Stimulated activated naive CD8-positive, alpha-beta T cell treated with anti-CD3 and anti-CD28 coated beads, Interleukin-15, amount 100 ng/mL, for 72 hours (primary cell): ENCODE measurements at regions not wholly inside any gene's neighbourhood (a gene's known extent, or its start where the extent isn't known, plus 50 kb on each side); places are given as distances from the start of the nearest gene placed in this dataset.

Source experiments
- ATAC-seq: fragments of 150-1000 bp; cut with Tn5 transposase; 2 replicates; pipeline ENCODE4 v1.10.0; 2021; ENCODE audit warnings: mild to moderate bottlenecking, moderate library complexity
- DNase-seq, 2 donors: peaks; one replicate each; pipeline ENCODE4 v3.0.0; 2021 to 2022
- H3K27ac Mint-ChIP-seq, 2 donors: one replicate each; pipeline ENCODE4 v1.8.0; 2022; ENCODE audit warnings: mild to moderate bottlenecking in 2 of 2, mixed read lengths in 2 of 2, moderate library complexity in 2 of 2
- H3K27me3 Mint-ChIP-seq: one replicate; pipeline ENCODE4 v1.8.0; 2022; ENCODE audit warnings: mixed read lengths
- H3K4me1 Mint-ChIP-seq: one replicate; pipeline ENCODE4 v1.8.0; 2022; ENCODE audit warnings: mild to moderate bottlenecking, mixed read lengths
- H3K4me3 Mint-ChIP-seq, 2 donors: one replicate each; pipeline ENCODE4 v1.8.0; 2022; ENCODE audit warnings: mild to moderate bottlenecking in 2 of 2, mixed read lengths in 2 of 2, moderate library complexity in 1 of 2
- H3K9me3 Mint-ChIP-seq, 2 donors: one replicate each; pipeline ENCODE4 v1.8.0; 2022; ENCODE audit warnings: mixed read lengths in 2 of 2

DNA sequence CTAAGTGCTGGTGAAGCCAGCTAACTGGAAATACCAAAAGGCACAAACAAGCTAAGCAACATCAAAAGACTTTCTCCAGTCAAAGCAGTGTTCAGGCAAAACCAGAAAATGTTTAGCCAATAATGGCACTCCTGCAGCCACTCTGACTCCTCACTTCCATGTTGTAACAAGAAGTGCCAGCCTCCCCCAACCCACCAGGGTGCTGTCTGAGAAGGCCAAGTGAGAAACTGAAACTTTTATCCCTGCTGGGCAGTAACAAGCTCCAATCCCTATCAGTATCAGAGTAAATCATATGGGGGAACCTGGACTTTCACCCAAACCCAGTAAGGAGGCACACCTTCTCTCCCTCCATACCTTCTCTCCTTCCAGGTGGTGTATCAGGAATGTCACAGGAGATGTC is 414.8 kb upstream of the NMUR2 start:
- H3K27ac Mint-ChIP-seq: no peak overlapping the region
- peaks cover 0 to 5% of the 10 kb centered on the region in 2 donors for H3K9me3 Mint-ChIP-seq
- H3K4me1 Mint-ChIP-seq: no peaks in the 10 kb centered on the region
- no peaks in the 10 kb centered on the region for H3K27me3 Mint-ChIP-seq
- no peak for DNase-seq
- ATAC-seq: no peak
- no peak overlapping the region for H3K4me3 Mint-ChIP-seq

DNA sequence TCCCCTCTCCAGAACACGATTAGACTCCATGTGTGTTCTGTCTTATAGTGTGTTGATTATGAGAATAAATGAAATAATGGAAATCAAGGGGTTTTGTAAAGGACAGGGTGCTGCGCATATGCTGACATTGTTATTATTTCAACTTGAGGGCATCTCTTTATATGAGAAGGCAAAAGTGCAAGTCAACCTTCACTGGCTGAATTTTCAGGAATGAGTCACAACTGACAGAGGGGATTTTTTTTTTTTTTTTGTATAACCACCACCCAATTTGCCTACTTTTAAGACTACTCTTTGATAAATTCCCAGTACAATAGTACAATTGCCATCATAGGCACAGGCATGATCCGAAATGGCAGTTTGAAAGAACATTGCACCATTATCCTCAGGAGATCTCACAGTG is 419.2 kb upstream of the NMUR2 start:
- H3K4me3 Mint-ChIP-seq: no peak overlapping the region
- H3K27me3 Mint-ChIP-seq: no peaks in the 10 kb centered on the region
- no peak for DNase-seq
- H3K27ac Mint-ChIP-seq: no peak overlapping the region
- no peaks in the 10 kb centered on the region for H3K4me1 Mint-ChIP-seq
- no peak for ATAC-seq
- peaks cover 16 to 17% of the 10 kb centered on the region in 2 donors for H3K9me3 Mint-ChIP-seq

DNA sequence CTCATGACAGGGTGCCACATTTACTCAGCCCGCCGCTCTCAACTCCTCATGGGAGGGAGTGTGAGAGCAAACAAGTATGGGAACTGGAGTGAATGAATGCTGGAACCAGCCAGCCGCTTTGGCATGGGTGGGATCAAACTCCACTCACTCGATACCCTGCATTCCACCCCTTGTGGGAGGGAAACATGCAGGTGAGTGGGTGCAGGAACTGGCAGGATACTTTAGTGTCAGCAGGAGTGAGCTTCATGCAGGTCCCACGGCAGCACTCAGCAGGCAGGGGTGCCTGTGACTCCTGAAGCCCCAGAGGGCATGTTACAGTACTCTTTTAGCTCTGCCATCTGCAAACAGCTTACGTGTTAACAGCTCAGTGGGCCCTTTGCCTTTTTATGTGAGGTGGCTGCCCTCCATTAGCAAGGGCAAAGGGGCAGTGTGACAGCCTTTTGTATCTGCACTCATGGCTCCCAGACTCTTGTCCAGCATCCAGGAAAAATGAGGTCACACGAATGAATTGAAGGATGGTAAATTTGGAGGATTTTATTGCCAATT is 433.2 kb upstream of the NMUR2 start:
- H3K4me1 Mint-ChIP-seq: no peaks in the 10 kb centered on the region
- H3K27me3 Mint-ChIP-seq: no peaks in the 10 kb centered on the region
- DNase-seq (no peak), ATAC-seq (no peak)
- H3K4me3 Mint-ChIP-seq: no peak overlapping the region
- H3K27ac Mint-ChIP-seq: no peak overlapping the region
- H3K9me3 Mint-ChIP-seq: no peaks in the 10 kb centered on the region

DNA sequence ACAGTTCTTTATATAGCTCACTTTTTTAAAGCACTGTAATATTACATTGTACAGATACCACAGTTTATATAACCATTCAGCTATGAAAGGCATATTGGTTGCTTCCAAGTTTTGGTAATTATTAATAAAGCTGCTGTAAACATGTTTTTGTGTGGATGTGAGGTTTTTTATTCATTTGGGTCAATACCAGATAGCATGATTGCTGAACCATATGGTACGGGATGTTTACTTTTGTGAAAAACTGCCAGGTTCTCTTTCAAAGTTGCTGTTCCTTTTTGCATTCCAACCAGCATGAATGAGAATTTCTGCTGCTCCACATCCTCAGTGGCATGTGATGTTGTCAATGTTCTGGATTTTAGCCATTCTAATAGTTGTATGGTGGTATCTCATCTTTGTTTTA is 439.6 kb upstream of the NMUR2 start:
- Mint-ChIP-seq H3K4me3 (no peak overlapping the region), H3K27ac (no peak overlapping the region), H3K4me1 (no peaks in the 10 kb centered on the region), H3K27me3 (no peaks in the 10 kb centered on the region), H3K9me3 (peaks cover 0 to 14% of the 10 kb centered on the region in 2 donors)
- ATAC-seq (no peak), DNase-seq (no peak)

DNA sequence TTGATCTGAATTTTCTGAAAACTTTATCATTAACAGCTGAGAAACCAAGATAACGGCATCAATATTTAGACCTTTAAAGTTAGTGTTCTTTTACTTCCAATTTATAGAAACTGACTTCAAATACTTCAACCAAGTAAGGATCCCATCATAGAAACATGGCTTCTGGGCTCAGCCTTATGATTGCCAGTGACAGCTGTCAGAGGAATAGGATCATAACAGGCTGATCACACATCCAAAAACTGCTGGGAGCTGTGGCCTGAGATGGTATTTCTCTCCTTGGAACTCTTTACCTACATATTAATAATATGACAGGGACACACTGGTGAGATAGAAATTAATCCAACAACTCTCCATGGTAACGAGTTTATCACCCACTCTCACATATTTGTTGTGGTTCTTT is 448.3 kb upstream of the NMUR2 start:
- Mint-ChIP-seq H3K4me3 (no peak overlapping the region), H3K4me1 (no peaks in the 10 kb centered on the region), H3K9me3 (peaks cover 0 to 4% of the 10 kb centered on the region in 2 donors), H3K27me3 (no peaks in the 10 kb centered on the region), H3K27ac (no peak overlapping the region)
- ATAC-seq: no peak
- DNase-seq: no peak

DNA sequence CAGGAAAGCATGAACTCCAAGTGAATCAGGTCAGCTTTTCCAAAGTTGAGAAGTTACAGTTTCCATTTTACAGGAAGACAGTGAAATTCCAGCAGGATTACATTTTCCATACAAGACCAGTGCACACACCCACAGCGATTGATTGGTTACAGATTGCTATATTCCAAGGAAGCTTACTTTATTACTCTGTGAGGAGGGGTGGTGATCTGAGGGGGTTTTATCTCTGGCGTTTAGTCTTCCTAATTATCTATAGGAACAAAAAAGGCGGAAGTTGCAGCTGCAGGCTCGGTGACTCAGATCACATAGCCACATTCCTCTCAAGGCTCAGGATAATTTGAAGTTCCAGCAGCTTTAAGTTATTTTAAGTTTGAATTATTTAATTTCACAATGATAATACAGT is 450.4 kb upstream of the NMUR2 start:
- no peak for ATAC-seq
- Mint-ChIP-seq H3K27me3 (no peaks in the 10 kb centered on the region), H3K4me3 (no peak overlapping the region), H3K27ac (no peak overlapping the region), H3K9me3 (peaks cover 0 to 5% of the 10 kb centered on the region in 2 donors), H3K4me1 (no peaks in the 10 kb centered on the region)
- no peak for DNase-seq

DNA sequence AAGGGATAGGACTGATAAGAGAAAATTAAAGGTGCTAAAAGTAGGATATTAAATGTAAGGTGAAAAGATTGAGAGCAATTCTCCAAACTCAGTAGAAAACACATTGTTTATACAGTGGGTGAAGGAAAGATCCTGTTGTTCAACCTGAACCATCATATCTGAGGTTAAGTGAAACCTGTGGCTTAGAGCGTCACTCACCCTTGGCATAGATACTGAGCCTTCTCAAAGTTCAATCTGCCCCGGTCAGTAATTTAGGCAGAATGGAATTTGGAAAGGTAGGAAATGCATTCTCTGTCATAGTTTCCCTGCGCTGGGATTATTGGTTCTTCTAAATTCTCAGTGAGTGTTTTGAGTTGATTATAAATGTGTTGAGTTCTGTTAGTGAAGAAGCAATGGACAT is 456.2 kb upstream of the NMUR2 start:
- no peaks in the 10 kb centered on the region for H3K4me1 Mint-ChIP-seq

DNA sequence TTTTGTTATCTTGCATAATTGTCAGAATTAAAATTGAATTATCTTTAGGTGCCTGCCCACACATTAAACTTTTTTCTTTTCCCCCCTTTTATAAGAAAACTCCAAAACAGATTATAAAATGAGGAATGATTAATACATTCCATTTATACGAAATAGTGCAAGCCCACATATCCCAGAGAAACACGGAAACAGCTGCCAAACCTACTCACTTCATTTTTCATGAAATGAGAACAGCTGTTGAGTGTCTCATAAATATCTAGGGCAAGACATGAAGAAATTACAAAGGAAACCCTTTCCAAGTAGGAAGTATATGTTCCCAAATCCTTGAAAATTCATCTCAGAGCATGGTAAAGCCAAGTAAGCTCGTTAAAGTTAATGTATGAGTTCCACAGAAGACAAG is 459.4 kb upstream of the NMUR2 start:
- no peaks in the 10 kb centered on the region for H3K27me3 Mint-ChIP-seq
- ATAC-seq: no peak
- H3K4me3 Mint-ChIP-seq: no peak overlapping the region
- peaks cover 0 to 15% of the 10 kb centered on the region in 2 donors for H3K9me3 Mint-ChIP-seq
- no peaks in the 10 kb centered on the region for H3K4me1 Mint-ChIP-seq
- no peak overlapping the region for H3K27ac Mint-ChIP-seq
- DNase-seq: no peak

More for the DNA sequence above, 456.2 kb upstream of the NMUR2 start:
- H3K27ac Mint-ChIP-seq: no peak overlapping the region
- H3K27me3 Mint-ChIP-seq: no peaks in the 10 kb centered on the region
- no peak for DNase-seq
- no peak overlapping the region for H3K4me3 Mint-ChIP-seq
- peaks cover 0 to 15% of the 10 kb centered on the region in 2 donors for H3K9me3 Mint-ChIP-seq
- ATAC-seq: no peak

DNA sequence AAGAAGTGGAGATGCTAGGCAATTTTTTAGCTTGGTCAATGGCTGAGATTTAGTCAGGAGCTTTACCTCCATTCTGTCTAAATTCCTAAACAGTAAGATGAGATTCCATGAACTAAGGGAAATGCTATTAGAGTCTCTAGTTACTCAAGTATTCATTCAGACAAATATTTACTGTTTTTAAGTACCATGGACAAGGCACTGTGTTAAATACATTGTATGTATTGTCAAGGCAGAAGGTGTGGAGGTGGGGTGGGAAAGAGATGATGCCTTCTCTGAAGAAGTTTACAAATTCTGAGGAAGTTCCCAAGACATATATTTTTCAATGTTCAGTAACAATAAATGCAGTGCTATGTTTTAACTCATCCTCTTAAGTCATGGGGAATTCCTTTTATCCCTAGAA is 459.9 kb upstream of the NMUR2 start:
- ATAC-seq (no peak), DNase-seq (no peak)
- H3K27ac Mint-ChIP-seq: no peak overlapping the region
- peaks cover 0 to 10% of the 10 kb centered on the region in 2 donors for H3K9me3 Mint-ChIP-seq
- H3K4me3 Mint-ChIP-seq: no peak overlapping the region
- no peaks in the 10 kb centered on the region for H3K27me3 Mint-ChIP-seq
- no peaks in the 10 kb centered on the region for H3K4me1 Mint-ChIP-seq

DNA sequence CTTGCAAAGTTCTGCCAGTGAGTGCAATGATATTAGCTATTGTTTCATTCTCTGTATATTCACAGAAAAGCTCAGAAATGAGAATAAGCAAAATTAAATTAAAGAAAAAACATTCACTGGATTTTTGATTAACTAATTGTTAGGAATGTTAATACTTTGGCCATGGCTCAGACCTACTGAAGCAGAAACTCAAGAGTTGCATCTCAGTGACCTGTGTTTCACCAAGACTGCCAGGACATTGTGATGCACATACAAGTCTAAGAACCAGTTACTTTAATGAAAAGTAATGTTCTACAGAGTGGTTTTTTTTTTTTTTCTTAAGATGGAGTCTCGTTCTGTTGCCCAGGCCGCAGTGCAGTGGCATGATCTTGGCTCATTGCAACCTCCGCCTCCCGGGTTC is 464.9 kb upstream of the NMUR2 start:
- Mint-ChIP-seq H3K27ac (no peak overlapping the region), H3K4me3 (no peak overlapping the region), H3K4me1 (no peaks in the 10 kb centered on the region), H3K9me3 (no peaks in the 10 kb centered on the region), H3K27me3 (no peaks in the 10 kb centered on the region)
- ATAC-seq (no peak), DNase-seq (no peak)

DNA sequence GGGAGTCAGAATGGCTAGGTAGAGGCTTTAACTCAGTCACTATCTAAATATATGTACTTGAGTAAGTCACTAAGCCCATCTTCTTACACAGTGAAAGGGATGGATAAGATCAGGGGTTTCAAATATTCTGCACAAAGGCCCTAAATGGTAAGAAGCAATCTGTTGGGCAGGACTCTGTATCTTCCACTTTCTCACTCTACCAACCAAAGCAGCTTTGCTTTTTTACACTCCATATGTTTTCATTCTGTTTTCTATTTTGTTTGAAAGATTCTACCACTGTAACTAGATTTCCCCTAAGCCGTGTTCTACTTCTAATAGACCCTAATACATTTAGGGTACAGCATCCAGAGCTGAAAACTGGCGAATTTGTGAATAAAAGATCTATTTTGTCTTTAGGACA is 477.5 kb upstream of the NMUR2 start:
- H3K27ac Mint-ChIP-seq: no peak overlapping the region
- DNase-seq: no peak
- no peak overlapping the region for H3K4me3 Mint-ChIP-seq
- H3K27me3 Mint-ChIP-seq: no peaks in the 10 kb centered on the region
- H3K4me1 Mint-ChIP-seq: no peaks in the 10 kb centered on the region
- peaks cover 4 to 22% of the 10 kb centered on the region in 2 donors for H3K9me3 Mint-ChIP-seq
- no peak for ATAC-seq

DNA sequence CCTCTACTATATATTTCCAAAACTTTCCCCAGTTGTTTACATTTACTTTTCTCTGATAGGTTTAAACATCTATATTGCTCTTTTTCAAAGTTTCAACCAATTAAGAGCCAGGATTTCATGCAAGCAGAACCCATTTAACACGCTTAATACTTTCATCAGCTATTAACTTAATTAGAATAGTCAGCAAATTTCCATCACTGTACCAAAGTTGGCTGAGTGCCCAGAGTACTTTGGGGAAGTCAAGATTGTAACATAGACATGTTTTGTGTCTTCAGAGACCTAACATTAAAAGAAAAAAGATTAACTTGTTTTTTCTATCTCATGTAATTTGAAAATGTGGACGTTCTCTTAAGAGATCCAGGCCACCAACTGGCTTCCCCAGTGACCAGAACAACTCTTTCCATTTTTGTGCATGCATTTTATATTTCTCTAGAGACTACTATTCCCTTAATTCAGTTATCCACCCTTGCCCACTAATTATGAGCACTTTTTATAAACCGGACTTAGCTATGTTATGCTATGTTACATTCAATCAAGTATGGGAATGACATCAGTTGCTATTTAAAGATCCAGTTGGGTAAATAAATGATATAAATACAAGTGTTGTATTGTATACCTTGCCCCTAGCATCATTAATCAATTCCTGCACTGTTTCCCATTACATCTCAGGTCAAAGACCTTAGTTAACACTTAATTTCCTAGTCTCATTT is 478.1 kb upstream of the NMUR2 start:
- Mint-ChIP-seq H3K27me3 (no peaks in the 10 kb centered on the region), H3K4me1 (no peaks in the 10 kb centered on the region), H3K9me3 (peaks cover 4 to 22% of the 10 kb centered on the region in 2 donors), H3K4me3 (no peak overlapping the region), H3K27ac (no peak overlapping the region)
- no peak for ATAC-seq
- no peak for DNase-seq

DNA sequence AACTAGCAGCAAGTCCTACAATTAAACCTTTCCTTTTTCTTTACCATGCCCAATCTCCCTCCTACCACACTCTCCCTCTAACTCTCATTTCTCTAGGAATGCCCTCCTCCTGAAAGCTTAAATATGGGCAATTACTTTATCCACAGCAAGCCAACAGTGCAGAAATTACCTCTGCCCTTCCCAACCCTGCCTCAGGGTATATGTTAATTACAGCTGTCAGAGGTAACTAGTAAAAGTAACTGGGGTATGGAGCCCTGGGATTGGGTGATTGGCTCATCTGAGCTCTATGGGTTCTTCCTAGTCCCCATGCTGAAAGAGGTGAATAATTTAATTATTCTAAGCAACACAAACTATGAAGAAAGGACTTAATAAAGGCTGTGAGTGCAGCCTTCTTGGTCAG is 478.9 kb upstream of the NMUR2 start:
- Mint-ChIP-seq H3K27ac (no peak overlapping the region), H3K27me3 (no peaks in the 10 kb centered on the region), H3K4me1 (no peaks in the 10 kb centered on the region), H3K4me3 (no peak overlapping the region), H3K9me3 (peaks cover 4 to 22% of the 10 kb centered on the region in 2 donors)
- ATAC-seq: no peak
- no peak for DNase-seq

DNA sequence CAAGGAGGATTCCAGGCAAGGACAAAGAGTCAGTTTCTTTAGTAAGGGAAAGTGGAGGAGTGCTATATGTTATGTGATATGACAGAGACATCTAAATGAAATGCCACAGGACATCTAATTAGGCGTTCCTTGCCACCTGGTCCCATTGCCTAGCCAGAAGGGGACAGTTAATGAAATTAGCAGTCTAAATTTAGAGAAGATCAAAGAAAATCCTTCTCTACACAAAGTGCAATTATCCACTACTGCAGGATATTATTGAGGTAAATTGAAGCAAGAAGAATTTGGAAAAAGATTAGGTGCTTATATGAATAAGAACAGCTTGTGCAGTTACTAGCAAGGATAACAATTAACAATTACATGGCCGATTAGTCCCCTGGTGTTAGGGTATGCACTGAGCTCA is 495.3 kb upstream of the NMUR2 start:
- DNase-seq (no peak), ATAC-seq (no peak)
- no peak overlapping the region for H3K27ac Mint-ChIP-seq
- H3K9me3 Mint-ChIP-seq: peaks cover 5 to 6% of the 10 kb centered on the region in 2 donors
- no peaks in the 10 kb centered on the region for H3K4me1 Mint-ChIP-seq
- no peak overlapping the region for H3K4me3 Mint-ChIP-seq
- H3K27me3 Mint-ChIP-seq: no peaks in the 10 kb centered on the region

DNA sequence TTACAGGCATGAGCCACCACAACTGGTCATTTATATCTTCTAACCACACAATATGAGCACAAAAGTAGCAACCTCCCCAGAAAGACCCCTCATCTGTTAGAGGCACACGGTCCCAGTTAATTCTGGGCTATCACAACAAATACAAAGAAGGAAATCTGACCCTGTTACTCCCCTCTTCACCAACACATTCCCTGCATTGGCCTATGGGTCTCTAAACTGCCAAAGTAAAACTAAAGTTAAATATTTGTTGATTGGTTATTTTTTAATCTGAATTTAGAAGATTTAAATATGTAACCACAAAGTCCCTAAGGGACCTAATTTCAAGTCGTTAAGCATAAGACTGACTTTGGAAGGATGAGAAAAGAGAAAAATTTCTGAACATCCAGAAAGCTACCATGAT is 496.7 kb upstream of the NMUR2 start:
- H3K27ac Mint-ChIP-seq: no peak overlapping the region
- ATAC-seq (no peak), DNase-seq (no peak)
- H3K4me1 Mint-ChIP-seq: no peaks in the 10 kb centered on the region
- H3K9me3 Mint-ChIP-seq: peaks cover 0 to 5% of the 10 kb centered on the region in 2 donors
- H3K4me3 Mint-ChIP-seq: no peak overlapping the region
- no peaks in the 10 kb centered on the region for H3K27me3 Mint-ChIP-seq

DNA sequence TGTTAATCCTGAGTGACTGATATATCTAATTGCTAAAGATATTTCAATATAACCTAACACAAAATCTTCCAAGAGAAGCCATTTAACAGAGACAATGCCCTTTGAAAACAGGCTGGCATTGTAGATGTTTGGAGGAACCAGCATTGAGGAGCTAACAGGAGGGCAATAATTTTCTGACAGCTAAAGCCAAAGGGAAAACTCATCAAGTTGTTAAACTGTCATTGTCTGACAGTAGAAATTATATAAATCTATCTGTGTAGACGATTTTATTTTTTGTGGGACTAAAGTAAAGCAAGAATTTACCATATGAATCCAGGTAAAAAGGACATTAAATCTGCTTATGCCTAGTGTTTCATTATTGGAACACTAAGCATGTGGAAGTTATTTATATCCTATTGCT is 500.2 kb upstream of the NMUR2 start:
- Mint-ChIP-seq H3K4me3 (no peak overlapping the region), H3K27ac (no peak overlapping the region), H3K27me3 (no peaks in the 10 kb centered on the region), H3K4me1 (no peaks in the 10 kb centered on the region), H3K9me3 (peaks cover 6 to 12% of the 10 kb centered on the region in 2 donors)
- DNase-seq: no peak
- no peak for ATAC-seq
